GM23338 (cell line): ENCODE measurements at regions not wholly inside any gene's neighbourhood (a gene's known extent, or its start where the extent isn't known, plus 50 kb on each side); places are given as distances from the start of the nearest gene placed in this dataset.

Source experiments
- ATAC-seq: fragments of 200-7000 bp; cut with Tn5 transposase; 3 replicates; pipeline ENCODE4 v1.9.1; 2020
- DNase-seq: peaks from one replicate; pipeline ENCODE4 v3.0.0-alpha.2; 2015; ENCODE audit warnings: low spot score
- H2AFZ ChIP-seq: fragments of 200-600 bp; sonication (generic); 2 replicates; pipeline ENCODE4 v1.8.0; 2016; ENCODE audit warnings: antibody characterized with exemption, mild to moderate bottlenecking, moderate library complexity
- H3F3A ChIP-seq: fragments of 200-600 bp; sonication (generic); replicated peaks from 2 replicates; pipeline ENCODE4 v1.8.0; 2017; ENCODE audit warnings: antibody characterized with exemption, mixed run types, low read depth
- H3K27ac ChIP-seq: fragments of 200-600 bp; sonication (generic); 2 replicates; pipeline ENCODE4 v1.6.1; 2016; ENCODE audit warnings: low read depth
- H3K27me3 ChIP-seq: fragments of 200-600 bp; sonication (generic); 2 replicates; pipeline ENCODE4 v1.8.0; 2016; ENCODE audit warnings: mild to moderate bottlenecking, mixed run types, moderate library complexity; ENCODE audit not compliant: insufficient read depth
- H3K36me3 ChIP-seq: fragments of 200-600 bp; sonication (generic); 2 replicates; pipeline ENCODE4 v1.8.0; 2016; ENCODE audit warnings: mild to moderate bottlenecking; ENCODE audit not compliant: insufficient read depth
- H3K4me1 ChIP-seq: fragments of 200-600 bp; sonication (generic); 2 replicates; pipeline ENCODE4 v1.8.0; 2016; ENCODE audit warnings: mild to moderate bottlenecking, moderate library complexity; ENCODE audit not compliant: insufficient read depth
- H3K4me2 ChIP-seq: fragments of 200-600 bp; sonication (generic); 2 replicates; pipeline ENCODE4 v1.7.1; 2017; ENCODE audit warnings: mixed run types
- H3K4me3 ChIP-seq: fragments of 200-600 bp; sonication (generic); 2 replicates; pipeline ENCODE4 v1.6.1; 2016; ENCODE audit warnings: mixed run types
- H3K79me2 ChIP-seq: fragments of 200-600 bp; sonication (generic); replicated peaks from 2 replicates; pipeline ENCODE4 v1.8.0; 2017; ENCODE audit warnings: mild to moderate bottlenecking; ENCODE audit not compliant: insufficient read depth
- H3K9me2 ChIP-seq: fragments of 200-600 bp; sonication (generic); 2 replicates; pipeline ENCODE4 v1.8.0; 2017; ENCODE audit not compliant: insufficient read depth
- H4K20me1 ChIP-seq: fragments of 200-600 bp; sonication (generic); replicated peaks from 2 replicates; pipeline ENCODE4 v1.8.0; 2017; ENCODE audit warnings: mild to moderate bottlenecking; ENCODE audit not compliant: insufficient read depth
- H3K27ac Mint-ChIP-seq: 2 replicates; pipeline ENCODE4 v1.8.0; 2020; ENCODE audit warnings: inconsistent platforms, mild to moderate bottlenecking, moderate library complexity, mixed read lengths
- H3K27me3 Mint-ChIP-seq: 3 replicates; pipeline ENCODE4 v1.8.0; 2022; ENCODE audit warnings: low read depth, mild to moderate bottlenecking, moderate library complexity, mixed read lengths, inconsistent platforms; ENCODE audit not compliant: insufficient read depth, poor library complexity
- H3K36me3 Mint-ChIP-seq: 3 replicates; pipeline ENCODE4 v1.8.0; 2021; ENCODE audit warnings: low read depth, mild to moderate bottlenecking, inconsistent platforms, moderate library complexity, mixed read lengths
- H3K4me1 Mint-ChIP-seq: 3 replicates; pipeline ENCODE4 v1.8.0; 2020; ENCODE audit warnings: mild to moderate bottlenecking, inconsistent platforms, mixed read lengths
- H3K4me3 Mint-ChIP-seq: 3 replicates; pipeline ENCODE4 v1.8.0; 2021; ENCODE audit warnings: moderate library complexity, mild to moderate bottlenecking, inconsistent platforms, mixed read lengths
- H3K9me3 Mint-ChIP-seq: 3 replicates; pipeline ENCODE4 v1.8.0; 2020; ENCODE audit warnings: moderate library complexity, mild to moderate bottlenecking, inconsistent platforms, mixed read lengths
- CREB1 ChIP-seq: fragments of 250-450 bp; sonication (Bioruptor Pico); IDR thresholded peaks from 2 replicates; pipeline ENCODE4 v1.5.0; 2020; ENCODE audit warnings: low read depth, mild to moderate bottlenecking, moderate library complexity
- ETS1 ChIP-seq: IDR thresholded peaks from 2 replicates; pipeline ENCODE4 v1.6.1; 2016; ENCODE audit warnings: antibody characterized with exemption
- EZH2 ChIP-seq: fragments of 200-600 bp; sonication (generic); IDR thresholded peaks from one replicate; pipeline ENCODE4 v1.8.0; 2017; ENCODE audit warnings: antibody characterized with exemption, mild to moderate bottlenecking, low read depth; ENCODE audit not compliant: unreplicated experiment
- JUNB ChIP-seq: IDR thresholded peaks from one replicate; pipeline ENCODE4 v1.6.1; 2016; ENCODE audit warnings: antibody characterized with exemption; ENCODE audit not compliant: unreplicated experiment
- POLR2AphosphoS5 ChIP-seq: IDR thresholded peaks from 2 replicates; pipeline ENCODE4 v1.6.1; 2016; ENCODE audit warnings: antibody characterized with exemption, low read depth
- STAT1 ChIP-seq: IDR thresholded peaks from one replicate; pipeline ENCODE4 v1.6.1; 2016; ENCODE audit warnings: antibody characterized with exemption; ENCODE audit not compliant: unreplicated experiment
- ZNF462 ChIP-seq: fragments of 250-450 bp; sonication (Bioruptor Pico); IDR thresholded peaks from 2 replicates; pipeline ENCODE4 v1.5.0; 2020; ENCODE audit warnings: mild to moderate bottlenecking, moderate library complexity
- TF ChIP-seq, protein P1 (sequence below): IDR thresholded peaks from one replicate; pipeline ENCODE4 v1.6.1; 2018; ENCODE audit warnings: antibody characterized with exemption; ENCODE audit not compliant: unreplicated experiment

- TF ChIP-seq ZNF462 (CRISPR knock-in tag), result no peak
- TF ChIP-seq JUNB, result no peak
Measured at GRCh38 chr10:70950801-70951200, 62.4 kb upstream of the PCBD1 start (continued).

DNA sequence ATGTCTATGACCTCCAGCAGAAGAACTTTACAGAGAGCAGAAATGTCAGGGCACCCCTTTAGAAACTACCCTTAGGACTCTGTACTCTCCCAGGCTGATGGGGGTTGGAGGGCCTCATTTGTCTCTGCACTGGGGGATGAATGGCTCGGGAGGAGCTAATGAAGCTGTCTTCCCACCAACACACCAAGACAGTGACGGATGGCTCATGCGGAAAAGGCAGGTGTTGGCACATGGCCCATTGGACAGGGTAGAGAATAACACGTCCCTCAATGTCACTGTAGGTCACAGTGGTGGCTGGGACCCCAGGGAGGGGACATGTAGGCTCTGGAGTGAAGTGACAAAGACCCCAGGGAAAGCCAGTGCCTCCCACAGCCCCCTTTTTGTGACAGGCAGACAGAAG is 64.0 kb upstream of the PCBD1 start:
- H3K79me2 ChIP-seq, result no peaks in the 10 kb centered on the region
- TF ChIP-seq CREB1 (CRISPR knock-in tag) (no peak), STAT1 (no peak), POLR2AphosphoS5 (no peak), JUNB (no peak), EZH2 (no peak), ETS1 (no peak)
- TF ChIP-seq, protein P1, sequence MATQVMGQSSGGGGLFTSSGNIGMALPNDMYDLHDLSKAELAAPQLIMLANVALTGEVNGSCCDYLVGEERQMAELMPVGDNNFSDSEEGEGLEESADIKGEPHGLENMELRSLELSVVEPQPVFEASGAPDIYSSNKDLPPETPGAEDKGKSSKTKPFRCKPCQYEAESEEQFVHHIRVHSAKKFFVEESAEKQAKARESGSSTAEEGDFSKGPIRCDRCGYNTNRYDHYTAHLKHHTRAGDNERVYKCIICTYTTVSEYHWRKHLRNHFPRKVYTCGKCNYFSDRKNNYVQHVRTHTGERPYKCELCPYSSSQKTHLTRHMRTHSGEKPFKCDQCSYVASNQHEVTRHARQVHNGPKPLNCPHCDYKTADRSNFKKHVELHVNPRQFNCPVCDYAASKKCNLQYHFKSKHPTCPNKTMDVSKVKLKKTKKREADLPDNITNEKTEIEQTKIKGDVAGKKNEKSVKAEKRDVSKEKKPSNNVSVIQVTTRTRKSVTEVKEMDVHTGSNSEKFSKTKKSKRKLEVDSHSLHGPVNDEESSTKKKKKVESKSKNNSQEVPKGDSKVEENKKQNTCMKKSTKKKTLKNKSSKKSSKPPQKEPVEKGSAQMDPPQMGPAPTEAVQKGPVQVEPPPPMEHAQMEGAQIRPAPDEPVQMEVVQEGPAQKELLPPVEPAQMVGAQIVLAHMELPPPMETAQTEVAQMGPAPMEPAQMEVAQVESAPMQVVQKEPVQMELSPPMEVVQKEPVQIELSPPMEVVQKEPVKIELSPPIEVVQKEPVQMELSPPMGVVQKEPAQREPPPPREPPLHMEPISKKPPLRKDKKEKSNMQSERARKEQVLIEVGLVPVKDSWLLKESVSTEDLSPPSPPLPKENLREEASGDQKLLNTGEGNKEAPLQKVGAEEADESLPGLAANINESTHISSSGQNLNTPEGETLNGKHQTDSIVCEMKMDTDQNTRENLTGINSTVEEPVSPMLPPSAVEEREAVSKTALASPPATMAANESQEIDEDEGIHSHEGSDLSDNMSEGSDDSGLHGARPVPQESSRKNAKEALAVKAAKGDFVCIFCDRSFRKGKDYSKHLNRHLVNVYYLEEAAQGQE, result no peak

More for the DNA sequence above, 64.0 kb upstream of the PCBD1 start:
- no peak for ATAC-seq
- Mint-ChIP-seq H3K36me3 (no peaks in the 10 kb centered on the region), H3K4me3 (no peak overlapping the region), H3K27ac (no peak overlapping the region), H3K27me3 (peaks cover 8% of the 10 kb centered on the region), H3K4me1 (no peaks in the 10 kb centered on the region; the same call in 2 of the 3 replicates), H3K9me3 (no peaks in the 10 kb centered on the region)
- Histone ChIP-seq H3K36me3 (no peaks in the 10 kb centered on the region), H3K4me1 (no peaks in the 10 kb centered on the region), H3K4me3 (no peak overlapping the region), H3K27me3 (no peaks in the 10 kb centered on the region), H3F3A (no peaks in the 10 kb centered on the region), H3K9me2 (peaks cover 4% of the 10 kb centered on the region; the same call in 1 of the 2 replicates), H3K27ac (no peak overlapping the region), H4K20me1 (no peaks in the 10 kb centered on the region), H3K4me2 (no peak overlapping the region), H2AFZ (no peak overlapping the region)
- DNase-seq, result no peak
